HepG2 (cell line): ENCODE measurements at regions not wholly inside any gene's neighbourhood (a gene's known extent, or its start where the extent isn't known, plus 50 kb on each side); places are given as distances from the start of the nearest gene placed in this dataset.
A peak's percentile ranks its signal among the peaks of the same experiment; 100 is the strongest.

Experiments
- ATAC-seq: fragments of 200-7000 bp; cut with Tn5 transposase; 3 replicates; pipeline ENCODE4 v1.9.1; 2020; ENCODE audit warnings: mild to moderate bottlenecking, moderate library complexity
- BruUV-seq: library from RNA; stranded (reverse); fragments of 400-500 nt; replicated peaks from 2 replicates; lab custom pipeline; 2021; lab: Mats Ljungman, UMichigan
- CTCF ChIA-PET: fragments of 300-600 bp; formaldehyde crosslinking; extraction: SDS; loops from one replicate; lab custom pipeline; 2021; ENCODE audit warnings: low total read pairs, inconsistent platforms, low intra/inter-chr PET ratio; lab: Yijun Ruan, JAX
- POLR2A ChIA-PET: fragments of 350-600 bp; sonication (Branson Sonifier 250); formaldehyde crosslinking; loops from one replicate; lab custom pipeline; 2020; ENCODE audit warnings: antibody characterized with exemption, inconsistent platforms; lab: Yijun Ruan, JAX
- DNase-seq: peaks from one replicate; pipeline ENCODE4 v3.0.0-alpha.2; 2015; ENCODE audit warnings: low spot score
- FAIRE-seq: peaks from 3 replicates; lab custom pipeline; 2011; peaks lifted over from hg19 to GRCh38; lab: Jason Lieb, UNC
- H2AFZ ChIP-seq: one replicate; pipeline ENCODE4 v1.6.1; 2011; ENCODE audit warnings: low read length, inconsistent platforms
- H3K27ac ChIP-seq: fragments of 300-600 bp; 3 replicates; pipeline ENCODE4 v1.8.0; 2011; ENCODE audit warnings: mixed run types, mild to moderate bottlenecking, mixed read lengths, low read length, inconsistent platforms; ENCODE audit not compliant: insufficient read depth; ENCODE audit errors: extremely low read length
- H3K27me3 ChIP-seq, 2 experiments: fragments of 200-600 bp in 1 of 2; 2 replicates in 1 of 2; 3 replicates in 1 of 2; pipeline versions ENCODE4 v1.6.0 to v1.8.0; 2011; ENCODE audit warnings: low read length in 2 of 2, mild to moderate bottlenecking in 2 of 2, moderate library complexity in 2 of 2, inconsistent platforms in 1 of 2; ENCODE audit not compliant: insufficient read depth in 2 of 2, control insufficient read depth in 1 of 2
- H3K36me3 ChIP-seq, 2 experiments: fragments of 200-600 bp in 1 of 2; replicated peaks in 1 of 2; 2 replicates in 1 of 2; 3 replicates in 1 of 2; pipeline versions ENCODE4 v1.5.1 to v1.8.0; 2011; ENCODE audit warnings: low read length in 2 of 2, inconsistent platforms in 1 of 2; ENCODE audit not compliant: insufficient read depth in 2 of 2, control insufficient read depth in 1 of 2
- H3K4me1 ChIP-seq: 2 replicates; pipeline ENCODE4 v1.5.1; 2012; ENCODE audit warnings: low read length, inconsistent platforms; ENCODE audit not compliant: insufficient read depth
- H3K4me2 ChIP-seq: 2 replicates; pipeline ENCODE4 v1.6.0; 2011; ENCODE audit warnings: low read depth, low read length, inconsistent platforms
- H3K4me3 ChIP-seq, 3 experiments: fragments of 200-600 bp in 1 of 3; sonication (generic), shearing (Covaris generic) in 1 of 3; replicated peaks in 1 of 3; 2 replicates each; pipeline ENCODE4 v1.5.1; 2011 to 2016; ENCODE audit warnings: low read length in 3 of 3, inconsistent platforms in 2 of 3, low read depth in 2 of 3, mild to moderate bottlenecking in 2 of 3, control low read depth in 1 of 3, mixed read lengths in 1 of 3; ENCODE audit not compliant: insufficient read depth in 1 of 3
- H3K79me2 ChIP-seq: one replicate; pipeline ENCODE4 v1.6.1; 2011; ENCODE audit warnings: low read length, inconsistent platforms; ENCODE audit not compliant: insufficient read depth
- H3K9ac ChIP-seq: 2 replicates; pipeline ENCODE4 v1.6.0; 2011; ENCODE audit warnings: mild to moderate bottlenecking, low read depth, low read length, inconsistent platforms; ENCODE audit not compliant: insufficient read depth
- H3K9me3 ChIP-seq: 2 replicates; pipeline ENCODE4 v1.5.1; 2012; ENCODE audit warnings: mild to moderate bottlenecking, low read length
- H4K20me1 ChIP-seq: 2 replicates; pipeline ENCODE4 v1.6.0; 2011; ENCODE audit warnings: inconsistent platforms, mild to moderate bottlenecking, low read length, moderate library complexity; ENCODE audit not compliant: insufficient read depth
- CCDC6 ChIP-seq: sonication (generic); formaldehyde crosslinking; IDR thresholded peaks from 2 replicates; pipeline ENCODE4 v1.8.1; 2022; ENCODE audit warnings: mild to moderate bottlenecking, missing genetic modification reagents, moderate library complexity
- DBP ChIP-seq: sonication (generic); formaldehyde crosslinking; IDR thresholded peaks from 2 replicates; pipeline ENCODE4 v1.4.0; 2020; ENCODE audit warnings: missing genetic modification reagents; ENCODE audit errors: not compliant biosample characterization
- HDAC1 ChIP-seq: sonication (generic); formaldehyde crosslinking; IDR thresholded peaks from 2 replicates; pipeline ENCODE4 v1.5.1; 2020; ENCODE audit warnings: mild to moderate bottlenecking, missing genetic modification reagents
- KLF12 ChIP-seq: sonication (generic); formaldehyde crosslinking; IDR thresholded peaks from 2 replicates; pipeline ENCODE4 v1.4.0; 2020; ENCODE audit warnings: missing genetic modification reagents, borderline replicate concordance
- MAFF ChIP-seq: IDR thresholded peaks from 2 replicates; pipeline ENCODE4 v1.6.1; 2011; ENCODE audit warnings: low read depth, low read length, improper control_type of control experiment
- MAFK ChIP-seq, 2 experiments: IDR thresholded peaks in 1 of 2; conservative IDR thresholded peaks in 1 of 2; 2 replicates each; pipeline ENCODE4 v1.6.1; 2011; ENCODE audit warnings: improper control_type of control experiment in 2 of 2, low read length in 2 of 2
- MATR3 ChIP-seq: sonication (generic); formaldehyde crosslinking; IDR thresholded peaks from 2 replicates; pipeline ENCODE4 v1.4.0; 2020; ENCODE audit warnings: missing genetic modification reagents
- PCBP2 ChIP-seq: fragments of 200-400 bp; formaldehyde crosslinking; optimal IDR thresholded peaks from 2 replicates; pipeline ENCODE3; 2018; ENCODE audit warnings: low read length, low read depth; ENCODE audit not compliant: poor library complexity, severe bottlenecking
- SALL1 ChIP-seq: sonication (generic); formaldehyde crosslinking; IDR thresholded peaks from 2 replicates; pipeline ENCODE4 v1.8.0; 2022; ENCODE audit warnings: mild to moderate bottlenecking, missing genetic modification reagents
- ZNF12 ChIP-seq: sonication (generic); formaldehyde crosslinking; IDR thresholded peaks from 2 replicates; pipeline ENCODE4 v1.5.0; 2020; ENCODE audit warnings: missing genetic modification reagents
- ZNF121 ChIP-seq: sonication (generic); formaldehyde crosslinking; IDR thresholded peaks from 2 replicates; pipeline ENCODE4 v1.5.0; 2020; ENCODE audit warnings: mild to moderate bottlenecking, missing genetic modification reagents
- ZNF333 ChIP-seq: sonication (generic); formaldehyde crosslinking; IDR thresholded peaks from 2 replicates; pipeline ENCODE4 v1.4.0; 2020; ENCODE audit warnings: mild to moderate bottlenecking, missing genetic modification reagents, borderline replicate concordance
- ZNF367 ChIP-seq: sonication (generic); formaldehyde crosslinking; IDR thresholded peaks from 2 replicates; pipeline ENCODE4 v1.4.0; 2020; ENCODE audit warnings: missing genetic modification reagents, borderline replicate concordance
- ZNF672 ChIP-seq: sonication (generic); formaldehyde crosslinking; IDR thresholded peaks from 2 replicates; pipeline ENCODE4 v1.8.1; 2022; ENCODE audit warnings: missing genetic modification reagents
- ZNF766 ChIP-seq: sonication (generic); formaldehyde crosslinking; IDR thresholded peaks from 2 replicates; pipeline ENCODE4 v1.5.0; 2020; ENCODE audit warnings: missing genetic modification reagents, borderline replicate concordance
- ZNF792 ChIP-seq: IDR thresholded peaks from 2 replicates; pipeline ENCODE4 v1.6.1; 2016
- WGBS: methylation state at CpG from one replicate; pipeline ENCODE4 v1.1.6; 2017; ENCODE audit warnings: low lambda C conversion rate; 5-methylcytosine and 5-hydroxymethylcytosine counted together
- in situ Hi-C: cut with HindIII; loops from 2 replicates; pipeline ENCODE4 v1.10.0; 2017; ENCODE audit warnings: low pct_unique_long_range_greater_than_20kb; ENCODE audit not compliant: extremely low pct_ligation_motif_present
- intact Hi-C: fragments of 100-400 bp; cut with micrococcal nuclease; formaldehyde crosslinking; loops from one replicate; pipeline ENCODE4 v1.10.0; 2022; ENCODE audit not compliant: unreplicated experiment
- TF ChIP-seq, protein P1 (sequence below): sonication (generic); formaldehyde crosslinking; IDR thresholded peaks from 2 replicates; pipeline ENCODE4 v1.5.1; 2020; ENCODE audit warnings: missing genetic modification reagents, mild to moderate bottlenecking, borderline replicate concordance

GRCh38 chr12:93308281-93308680 is 69.4 kb upstream of the NUDT4 start:
- no peak for ATAC-seq
- no peak overlapping the region for H3K9ac ChIP-seq
- H4K20me1 ChIP-seq, result no peaks in the 10 kb centered on the region
- no peak for FAIRE-seq
- H2AFZ ChIP-seq, result no peak overlapping the region
- no peak overlapping the region for H3K4me2 ChIP-seq
- WGBS, result 71% methylated on average over 4 of the region's 4 CpGs
- POLR2A ChIA-PET, result no interaction called here
- intact Hi-C loops, result no loop called here
- no peak for DNase-seq
- in situ Hi-C loops, result no loop called here
- no peak overlapping the region for H3K4me3 ChIP-seq
- 0 out of 2 replicates have a peak, but pooled peaks cover 3% of the 10 kb centered on the region for H3K9me3 ChIP-seq
- CTCF ChIA-PET, result no interaction called here
- TF ChIP-seq ZNF333 (CRISPR knock-in tag) (no peak), MAFF (peak; percentile 38; the same call in 1 of the 2 replicates), MAFK (conservative IDR thresholded peaks at IDR 0.05 in 1 of 2, IDR thresholded peaks at IDR 0.05 in 1 of 2; ENCODE audit: low read length in 2 of 2) (peak; percentile 62 to 64; a peak in 3 of 4 replicates)
- TF ChIP-seq, all 625 proteins: peak for 2
- H3K27ac ChIP-seq, result no peak overlapping the region
- H3K4me1 ChIP-seq, result peaks cover 37% of the 10 kb centered on the region
- no peaks in the 10 kb centered on the region for H3K79me2 ChIP-seq
- no TSS peak for BruUV-seq
- no peaks in the 10 kb centered on the region for H3K27me3 ChIP-seq
- no peaks in the 10 kb centered on the region for H3K36me3 ChIP-seq

DNA sequence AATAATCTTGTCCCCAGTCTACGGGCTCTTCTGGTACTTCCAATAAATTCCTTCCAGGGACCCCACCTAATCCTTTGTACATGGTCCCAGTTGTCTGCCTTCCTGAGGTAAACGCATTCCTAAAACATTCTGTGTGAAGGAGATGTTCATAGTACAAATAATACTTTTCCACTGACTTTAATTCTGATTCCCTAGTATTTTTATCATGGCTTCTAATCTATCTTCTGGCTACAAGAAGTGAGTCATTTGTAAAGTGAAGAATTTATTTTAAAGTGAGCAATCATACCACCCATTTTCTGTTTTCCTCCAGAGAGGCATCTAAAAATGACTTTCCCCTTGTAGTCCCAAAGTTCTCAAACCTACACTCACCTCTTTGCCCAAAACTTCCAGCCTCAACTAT is 65.9 kb upstream of the NUDT4 start:
- Histone ChIP-seq H4K20me1 (no peaks in the 10 kb centered on the region), H3K27me3 (no peaks in the 10 kb centered on the region), H3K79me2 (peaks cover 2% of the 10 kb centered on the region), H3K27ac (no peak overlapping the region), H3K4me1 (peaks cover 70% of the 10 kb centered on the region), H3K9ac (no peak overlapping the region), H3K4me2 (no peak overlapping the region), H3K36me3 (no peaks in the 10 kb centered on the region), H3K4me3 (no peak overlapping the region), H2AFZ (no peak overlapping the region), H3K9me3 (no peaks in the 10 kb centered on the region)
- in situ Hi-C loops, result loop anchor here (10.0 kb wide), 1 partner anchor 297 kb away; no protein-coding TSS in a partner anchor
- ChIA-PET CTCF (no interaction called here), POLR2A (no interaction called here)
- intact Hi-C loops, result loop anchor here (5.0 kb wide), 2 partner anchors 40 to 305 kb away; no protein-coding TSS in a partner anchor
- ATAC-seq (no peak), FAIRE-seq (no peak), DNase-seq (no peak)
- no TSS peak for BruUV-seq
- WGBS, result 97% methylated on average over 2 of the region's 2 CpGs
- no peak for TF ChIP-seq ZNF672 (CRISPR knock-in tag)
- no peak for TF ChIP-seq ZNF792 (CRISPR knock-in tag)
- TF ChIP-seq HDAC1 (CRISPR knock-in tag), result no peak
- TF ChIP-seq MATR3 (CRISPR knock-in tag), result no peak
- TF ChIP-seq CCDC6 (CRISPR knock-in tag), result no peak
- no peak for TF ChIP-seq ZNF12 (CRISPR knock-in tag)
- no peak for TF ChIP-seq ZNF367 (CRISPR knock-in tag)
- TF ChIP-seq PCBP2, result no peak
- TF ChIP-seq, protein P1, sequence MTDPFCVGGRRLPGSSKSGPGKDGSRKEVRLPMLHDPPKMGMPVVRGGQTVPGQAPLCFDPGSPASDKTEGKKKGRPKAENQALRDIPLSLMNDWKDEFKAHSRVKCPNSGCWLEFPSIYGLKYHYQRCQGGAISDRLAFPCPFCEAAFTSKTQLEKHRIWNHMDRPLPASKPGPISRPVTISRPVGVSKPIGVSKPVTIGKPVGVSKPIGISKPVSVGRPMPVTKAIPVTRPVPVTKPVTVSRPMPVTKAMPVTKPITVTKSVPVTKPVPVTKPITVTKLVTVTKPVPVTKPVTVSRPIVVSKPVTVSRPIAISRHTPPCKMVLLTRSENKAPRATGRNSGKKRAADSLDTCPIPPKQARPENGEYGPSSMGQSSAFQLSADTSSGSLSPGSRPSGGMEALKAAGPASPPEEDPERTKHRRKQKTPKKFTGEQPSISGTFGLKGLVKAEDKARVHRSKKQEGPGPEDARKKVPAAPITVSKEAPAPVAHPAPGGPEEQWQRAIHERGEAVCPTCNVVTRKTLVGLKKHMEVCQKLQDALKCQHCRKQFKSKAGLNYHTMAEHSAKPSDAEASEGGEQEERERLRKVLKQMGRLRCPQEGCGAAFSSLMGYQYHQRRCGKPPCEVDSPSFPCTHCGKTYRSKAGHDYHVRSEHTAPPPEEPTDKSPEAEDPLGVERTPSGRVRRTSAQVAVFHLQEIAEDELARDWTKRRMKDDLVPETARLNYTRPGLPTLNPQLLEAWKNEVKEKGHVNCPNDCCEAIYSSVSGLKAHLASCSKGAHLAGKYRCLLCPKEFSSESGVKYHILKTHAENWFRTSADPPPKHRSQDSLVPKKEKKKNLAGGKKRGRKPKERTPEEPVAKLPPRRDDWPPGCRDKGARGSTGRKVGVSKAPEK (CRISPR knock-in tag), result no peak
- no peak for TF ChIP-seq ZNF766 (CRISPR knock-in tag)
- no peak for TF ChIP-seq SALL1 (CRISPR knock-in tag)
- no peak for TF ChIP-seq DBP (CRISPR knock-in tag)
- TF ChIP-seq ZNF121 (CRISPR knock-in tag), result no peak
- no peak for TF ChIP-seq KLF12 (CRISPR knock-in tag)
